Loucy (cell line): ENCODE measurements at regions not wholly inside any gene's neighbourhood (a gene's known extent, or its start where the extent isn't known, plus 50 kb on each side); places are given as distances from the start of the nearest gene placed in this dataset.

ENCODE experiments used
- H2AFZ ChIP-seq: fragments of 200-600 bp; sonication (generic); 2 replicates; pipeline ENCODE4 v1.6.0; 2016; ENCODE audit warnings: antibody characterized with exemption, mild to moderate bottlenecking, low read length, moderate library complexity
- H3F3A ChIP-seq: fragments of 200-600 bp; 2 replicates; pipeline ENCODE4 v1.6.0; 2016; ENCODE audit warnings: antibody characterized with exemption, low read depth, mild to moderate bottlenecking
- H3K27me3 ChIP-seq: fragments of 200-600 bp; sonication (generic); 2 replicates; pipeline ENCODE4 v1.6.1; 2014; ENCODE audit warnings: low read length, mild to moderate bottlenecking; ENCODE audit not compliant: insufficient read depth, poor library complexity, severe bottlenecking
- H3K36me3 ChIP-seq: fragments of 200-600 bp; sonication (generic); 2 replicates; pipeline ENCODE4 v1.6.1; 2016; ENCODE audit warnings: low read length; ENCODE audit not compliant: insufficient read depth
- H3K4me1 ChIP-seq: fragments of 200-600 bp; sonication (generic); 2 replicates; pipeline ENCODE4 v1.5.1; 2014; ENCODE audit warnings: low read length, mild to moderate bottlenecking; ENCODE audit not compliant: insufficient read depth, poor library complexity, severe bottlenecking
- H3K4me2 ChIP-seq: fragments of 200-600 bp; sonication (generic); 2 replicates; pipeline ENCODE4 v1.6.0; 2014; ENCODE audit warnings: antibody characterized with exemption, low read length, low read depth, mild to moderate bottlenecking; ENCODE audit not compliant: poor library complexity, severe bottlenecking
- H3K4me3 ChIP-seq: fragments of 200-600 bp; sonication (generic); 2 replicates; pipeline ENCODE4 v1.5.1; 2014; ENCODE audit warnings: low read length, mild to moderate bottlenecking, mixed read lengths; ENCODE audit not compliant: poor library complexity, severe bottlenecking
- H3K79me2 ChIP-seq: fragments of 200-600 bp; sonication (generic); 2 replicates; pipeline ENCODE4 v1.6.1; 2014; ENCODE audit warnings: low read length; ENCODE audit not compliant: insufficient read depth
- H3K9ac ChIP-seq: fragments of 200-600 bp; sonication (generic); 2 replicates; pipeline ENCODE4 v1.6.0; 2014; ENCODE audit warnings: mild to moderate bottlenecking, low read depth, low read length, moderate library complexity; ENCODE audit not compliant: poor library complexity, severe bottlenecking
- H3K9me2 ChIP-seq: fragments of 200-600 bp; sonication (generic); replicated peaks from 2 replicates; pipeline ENCODE4 v1.6.1; 2016; ENCODE audit warnings: low read depth, low read length, mixed read lengths
- H3K9me3 ChIP-seq: fragments of 200-600 bp; sonication (generic); 2 replicates; pipeline ENCODE4 v1.6.1; 2014; ENCODE audit warnings: mild to moderate bottlenecking, antibody characterized with exemption, low read length, low read depth; ENCODE audit not compliant: insufficient read depth
- H4K20me1 ChIP-seq: fragments of 200-600 bp; sonication (generic); 2 replicates; pipeline ENCODE4 v1.6.0; 2014; ENCODE audit warnings: antibody characterized with exemption, low read length, mild to moderate bottlenecking; ENCODE audit not compliant: insufficient read depth, poor library complexity, severe bottlenecking
- EZH2phosphoT487 ChIP-seq: fragments of 200-600 bp; IDR thresholded peaks from 2 replicates; pipeline ENCODE4 v1.6.1; 2018; ENCODE audit warnings: antibody characterized with exemption, mild to moderate bottlenecking, moderate library complexity, borderline replicate concordance
- TF ChIP-seq, protein P1 (sequence below): fragments of 200-600 bp; sonication (generic); conservative IDR thresholded peaks from 2 replicates; pipeline ENCODE4 v1.5.1; 2014; ENCODE audit warnings: mild to moderate bottlenecking, antibody characterized with exemption, low read length

DNA sequence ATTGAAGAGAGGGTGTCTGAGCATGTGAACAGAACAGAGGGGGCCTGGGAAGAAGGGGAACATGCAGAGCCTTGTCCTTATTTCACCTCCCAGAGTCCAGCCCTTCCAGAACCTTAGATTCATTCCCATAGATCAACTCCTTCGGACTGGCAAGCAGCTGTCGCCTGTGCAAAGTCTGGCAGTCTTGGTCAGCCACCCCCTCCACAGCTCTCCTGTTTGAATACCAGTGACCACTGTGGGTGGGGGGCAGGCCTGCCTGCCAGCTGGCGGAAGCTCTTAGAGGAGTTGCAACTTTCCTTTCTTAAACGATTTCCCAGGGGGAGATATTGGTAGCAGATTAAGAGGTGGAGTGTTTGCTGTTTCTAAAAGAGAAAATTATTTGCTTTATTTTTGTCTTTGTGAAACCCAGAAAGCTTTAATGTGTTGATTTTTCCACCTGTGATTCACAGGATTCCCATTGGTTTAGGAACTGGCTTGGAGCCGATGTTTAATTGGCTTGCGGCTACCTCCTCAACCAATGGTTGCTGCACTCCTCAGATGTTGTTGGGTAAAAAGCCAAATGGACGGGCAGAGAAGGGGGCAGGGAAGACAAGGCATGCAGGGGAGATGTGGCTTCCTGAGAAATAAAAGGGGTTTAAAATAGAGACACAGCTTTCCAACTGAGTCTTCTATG is 62.2 kb upstream of the PRPS1 start:
- no peaks in the 10 kb centered on the region for H3F3A ChIP-seq
- H4K20me1 ChIP-seq, result no peaks in the 10 kb centered on the region
- H3K4me2 ChIP-seq, result peak overlapping the region; percentile 40
- H2AFZ ChIP-seq, result no peak overlapping the region; the same call in 1 of the 2 replicates
- H3K4me1 ChIP-seq, result peaks cover 8% of the 10 kb centered on the region
- H3K9me3 ChIP-seq, result no peaks in the 10 kb centered on the region
- no peak overlapping the region for H3K9ac ChIP-seq
- no peak overlapping the region for H3K4me3 ChIP-seq
- no peaks in the 10 kb centered on the region for H3K79me2 ChIP-seq
- H3K9me2 ChIP-seq, result no peaks in the 10 kb centered on the region
- no peaks in the 10 kb centered on the region for H3K36me3 ChIP-seq
- TF ChIP-seq, protein P1, sequence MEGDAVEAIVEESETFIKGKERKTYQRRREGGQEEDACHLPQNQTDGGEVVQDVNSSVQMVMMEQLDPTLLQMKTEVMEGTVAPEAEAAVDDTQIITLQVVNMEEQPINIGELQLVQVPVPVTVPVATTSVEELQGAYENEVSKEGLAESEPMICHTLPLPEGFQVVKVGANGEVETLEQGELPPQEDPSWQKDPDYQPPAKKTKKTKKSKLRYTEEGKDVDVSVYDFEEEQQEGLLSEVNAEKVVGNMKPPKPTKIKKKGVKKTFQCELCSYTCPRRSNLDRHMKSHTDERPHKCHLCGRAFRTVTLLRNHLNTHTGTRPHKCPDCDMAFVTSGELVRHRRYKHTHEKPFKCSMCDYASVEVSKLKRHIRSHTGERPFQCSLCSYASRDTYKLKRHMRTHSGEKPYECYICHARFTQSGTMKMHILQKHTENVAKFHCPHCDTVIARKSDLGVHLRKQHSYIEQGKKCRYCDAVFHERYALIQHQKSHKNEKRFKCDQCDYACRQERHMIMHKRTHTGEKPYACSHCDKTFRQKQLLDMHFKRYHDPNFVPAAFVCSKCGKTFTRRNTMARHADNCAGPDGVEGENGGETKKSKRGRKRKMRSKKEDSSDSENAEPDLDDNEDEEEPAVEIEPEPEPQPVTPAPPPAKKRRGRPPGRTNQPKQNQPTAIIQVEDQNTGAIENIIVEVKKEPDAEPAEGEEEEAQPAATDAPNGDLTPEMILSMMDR, result no peak
- TF ChIP-seq EZH2phosphoT487, result no peak
- no peaks in the 10 kb centered on the region for H3K27me3 ChIP-seq

DNA sequence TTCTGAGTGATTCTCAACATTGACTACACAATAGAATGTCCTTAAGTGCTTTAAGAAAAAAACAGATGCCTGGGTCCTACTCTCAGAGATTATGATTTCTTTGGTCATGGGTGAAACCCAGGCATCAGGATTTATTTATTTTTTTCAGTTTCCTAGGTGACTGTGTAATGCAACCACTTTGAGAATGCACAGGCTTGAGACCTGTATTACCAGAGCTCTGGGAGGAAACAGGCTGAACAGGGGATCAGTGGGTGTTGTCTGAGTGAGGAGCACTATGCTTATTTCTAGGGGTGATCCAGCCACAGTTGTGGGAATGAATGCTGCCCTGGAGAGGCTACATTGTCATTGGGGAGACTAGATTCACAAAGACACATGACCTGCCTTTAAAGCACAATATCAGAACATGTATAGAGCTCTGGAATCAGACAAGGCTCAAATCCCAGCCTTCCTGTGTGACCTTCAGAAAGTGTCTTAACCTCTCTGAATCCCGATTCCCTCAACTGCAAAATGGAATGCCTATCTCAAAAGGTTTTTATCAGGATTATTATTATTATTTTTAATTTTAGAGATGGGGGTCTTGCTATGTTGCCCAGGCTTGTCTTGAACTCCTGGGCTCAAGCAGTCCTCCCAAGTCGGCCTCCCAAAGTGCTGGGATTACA is 61.6 kb upstream of the PRPS1 start:
- H3K9me3 ChIP-seq, result no peaks in the 10 kb centered on the region
- no peak overlapping the region for H3K4me3 ChIP-seq
- H3K4me1 ChIP-seq, result peaks cover 8% of the 10 kb centered on the region
- H4K20me1 ChIP-seq, result no peaks in the 10 kb centered on the region
- H3K4me2 ChIP-seq, result peak overlapping the region; percentile 40
- H3K36me3 ChIP-seq, result no peaks in the 10 kb centered on the region
- no peaks in the 10 kb centered on the region for H3K27me3 ChIP-seq
- TF ChIP-seq EZH2phosphoT487, result no peak
- TF ChIP-seq, protein P1, result no peak
- H3K9ac ChIP-seq, result no peak overlapping the region
- H3K79me2 ChIP-seq, result no peaks in the 10 kb centered on the region
- H3K9me2 ChIP-seq, result no peaks in the 10 kb centered on the region
- no peak overlapping the region for H2AFZ ChIP-seq
- H3F3A ChIP-seq, result no peaks in the 10 kb centered on the region

DNA sequence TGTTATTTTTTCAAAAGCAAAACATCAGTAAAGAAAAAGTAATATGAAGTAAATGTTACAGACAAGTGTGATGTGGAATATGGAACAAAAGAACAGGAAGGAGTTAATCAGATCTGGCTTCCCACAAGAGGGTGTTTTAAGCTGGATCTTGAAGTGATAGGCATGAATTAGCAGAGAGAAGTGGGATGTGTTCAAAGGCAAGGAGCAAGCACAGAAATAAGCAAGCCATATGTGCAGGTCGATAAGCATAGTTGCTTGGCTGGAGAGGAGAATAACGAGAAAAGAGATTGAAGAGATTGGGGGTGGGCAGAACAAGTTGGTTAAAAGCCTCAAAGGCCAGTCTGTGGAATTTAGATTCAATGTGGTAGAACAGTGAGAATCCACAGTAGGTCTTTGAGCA is 60.9 kb upstream of the PRPS1 start:
- Histone ChIP-seq H3K4me1 (peaks cover 8% of the 10 kb centered on the region), H3K9me2 (no peaks in the 10 kb centered on the region), H3K9ac (no peak overlapping the region), H3K79me2 (no peaks in the 10 kb centered on the region), H3K27me3 (no peaks in the 10 kb centered on the region), H3K4me2 (no peak overlapping the region), H2AFZ (no peak overlapping the region), H3K4me3 (no peak overlapping the region), H4K20me1 (no peaks in the 10 kb centered on the region), H3K36me3 (no peaks in the 10 kb centered on the region), H3F3A (no peaks in the 10 kb centered on the region), H3K9me3 (no peaks in the 10 kb centered on the region)
- TF ChIP-seq, protein P1, result no peak
- no peak for TF ChIP-seq EZH2phosphoT487
